ENCODE measurements at regions not wholly inside any gene's neighbourhood (a gene's known extent, or its start where the extent isn't known, plus 50 kb on each side); places are given as distances from the start of the nearest gene placed in this dataset.

DNA sequence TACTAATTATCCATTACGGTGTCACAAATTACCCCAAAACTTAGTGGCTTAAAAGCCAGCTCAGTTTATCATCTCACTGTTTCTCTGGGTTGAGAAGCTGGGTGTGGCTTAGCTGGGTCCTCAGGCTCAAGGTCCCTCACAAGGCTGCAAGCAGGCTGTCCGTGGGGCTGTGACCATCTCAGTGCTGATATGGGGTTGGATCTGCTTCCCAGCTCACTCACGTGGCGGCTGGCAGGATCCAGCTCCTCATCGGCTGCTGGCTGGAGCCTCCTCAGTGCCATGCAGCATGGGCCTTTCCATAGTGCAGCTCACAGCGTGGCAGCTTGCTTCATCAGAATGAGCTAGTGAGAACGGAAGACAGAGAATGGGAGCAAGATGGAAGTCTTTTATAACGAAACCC lies 128.5 kb upstream of the CPEB4 start:
- TF ChIP-seq, protein P1, sequence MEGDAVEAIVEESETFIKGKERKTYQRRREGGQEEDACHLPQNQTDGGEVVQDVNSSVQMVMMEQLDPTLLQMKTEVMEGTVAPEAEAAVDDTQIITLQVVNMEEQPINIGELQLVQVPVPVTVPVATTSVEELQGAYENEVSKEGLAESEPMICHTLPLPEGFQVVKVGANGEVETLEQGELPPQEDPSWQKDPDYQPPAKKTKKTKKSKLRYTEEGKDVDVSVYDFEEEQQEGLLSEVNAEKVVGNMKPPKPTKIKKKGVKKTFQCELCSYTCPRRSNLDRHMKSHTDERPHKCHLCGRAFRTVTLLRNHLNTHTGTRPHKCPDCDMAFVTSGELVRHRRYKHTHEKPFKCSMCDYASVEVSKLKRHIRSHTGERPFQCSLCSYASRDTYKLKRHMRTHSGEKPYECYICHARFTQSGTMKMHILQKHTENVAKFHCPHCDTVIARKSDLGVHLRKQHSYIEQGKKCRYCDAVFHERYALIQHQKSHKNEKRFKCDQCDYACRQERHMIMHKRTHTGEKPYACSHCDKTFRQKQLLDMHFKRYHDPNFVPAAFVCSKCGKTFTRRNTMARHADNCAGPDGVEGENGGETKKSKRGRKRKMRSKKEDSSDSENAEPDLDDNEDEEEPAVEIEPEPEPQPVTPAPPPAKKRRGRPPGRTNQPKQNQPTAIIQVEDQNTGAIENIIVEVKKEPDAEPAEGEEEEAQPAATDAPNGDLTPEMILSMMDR (IDR thresholded peaks at IDR 0.05; ENCODE audit: low read length) = no peak
- TF ChIP-seq EZH2 (optimal IDR thresholded peaks at IDR 0.05; ENCODE audit: low read depth, low read length) (no peak), EZH2phosphoT487 (IDR thresholded peaks at IDR 0.05; ENCODE audit: low read length) (no peak)
